ENCODE measurements at regions not wholly inside any gene's neighbourhood (a gene's known extent, or its start where the extent isn't known, plus 50 kb on each side); places are given as distances from the start of the nearest gene placed in this dataset.

DNA sequence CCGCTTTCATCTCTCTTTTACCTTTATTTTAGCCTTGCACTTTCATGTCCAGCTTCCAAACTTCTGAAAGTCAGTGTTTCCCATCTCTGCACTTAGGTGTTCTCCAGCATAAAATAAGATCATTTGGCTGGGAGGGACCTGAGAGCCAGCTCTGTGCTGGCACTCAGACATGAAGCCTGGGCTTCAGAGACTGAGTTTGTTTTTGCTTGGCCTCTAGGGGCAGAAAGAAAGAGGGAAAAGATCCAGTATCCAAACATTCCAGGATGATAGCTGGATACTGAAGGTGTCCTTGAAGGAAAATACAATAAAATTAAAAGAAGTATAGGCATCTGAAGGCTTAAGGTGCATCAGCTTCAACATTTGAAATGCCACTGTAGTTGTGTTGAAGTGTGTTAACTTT, 202.4 kb upstream of the ZIC3 start:
- TF ChIP-seq, protein P1, sequence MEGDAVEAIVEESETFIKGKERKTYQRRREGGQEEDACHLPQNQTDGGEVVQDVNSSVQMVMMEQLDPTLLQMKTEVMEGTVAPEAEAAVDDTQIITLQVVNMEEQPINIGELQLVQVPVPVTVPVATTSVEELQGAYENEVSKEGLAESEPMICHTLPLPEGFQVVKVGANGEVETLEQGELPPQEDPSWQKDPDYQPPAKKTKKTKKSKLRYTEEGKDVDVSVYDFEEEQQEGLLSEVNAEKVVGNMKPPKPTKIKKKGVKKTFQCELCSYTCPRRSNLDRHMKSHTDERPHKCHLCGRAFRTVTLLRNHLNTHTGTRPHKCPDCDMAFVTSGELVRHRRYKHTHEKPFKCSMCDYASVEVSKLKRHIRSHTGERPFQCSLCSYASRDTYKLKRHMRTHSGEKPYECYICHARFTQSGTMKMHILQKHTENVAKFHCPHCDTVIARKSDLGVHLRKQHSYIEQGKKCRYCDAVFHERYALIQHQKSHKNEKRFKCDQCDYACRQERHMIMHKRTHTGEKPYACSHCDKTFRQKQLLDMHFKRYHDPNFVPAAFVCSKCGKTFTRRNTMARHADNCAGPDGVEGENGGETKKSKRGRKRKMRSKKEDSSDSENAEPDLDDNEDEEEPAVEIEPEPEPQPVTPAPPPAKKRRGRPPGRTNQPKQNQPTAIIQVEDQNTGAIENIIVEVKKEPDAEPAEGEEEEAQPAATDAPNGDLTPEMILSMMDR (IDR thresholded peaks at IDR 0.05; ENCODE audit: low read length), result no peak
- TF ChIP-seq EZH2 (optimal IDR thresholded peaks at IDR 0.05; ENCODE audit: low read depth, low read length), result no peak
